H54 (cell line): ENCODE measurements at regions not wholly inside any gene's neighbourhood (a gene's known extent, or its start where the extent isn't known, plus 50 kb on each side); places are given as distances from the start of the nearest gene placed in this dataset.
"Not testable (repeated sequence)": the region's sequence is repeated elsewhere in the genome, so short reads cannot be mapped to it uniquely, and the experiment has no call there.

Source experiments
- DNase-seq: peaks from one replicate; pipeline ENCODE4 v3.0.0; 2011; ENCODE audit warnings: low spot score, mixed read lengths; ENCODE audit not compliant: insufficient read length
- FAIRE-seq: peaks from 3 replicates; lab custom pipeline; 2011; peaks lifted over from hg19 to GRCh38; lab: Jason Lieb, UNC
- POLR2A ChIP-seq: IDR thresholded peaks from 2 replicates; pipeline ENCODE4 v1.6.1; 2011; ENCODE audit warnings: low read depth, mild to moderate bottlenecking, low read length

DNA sequence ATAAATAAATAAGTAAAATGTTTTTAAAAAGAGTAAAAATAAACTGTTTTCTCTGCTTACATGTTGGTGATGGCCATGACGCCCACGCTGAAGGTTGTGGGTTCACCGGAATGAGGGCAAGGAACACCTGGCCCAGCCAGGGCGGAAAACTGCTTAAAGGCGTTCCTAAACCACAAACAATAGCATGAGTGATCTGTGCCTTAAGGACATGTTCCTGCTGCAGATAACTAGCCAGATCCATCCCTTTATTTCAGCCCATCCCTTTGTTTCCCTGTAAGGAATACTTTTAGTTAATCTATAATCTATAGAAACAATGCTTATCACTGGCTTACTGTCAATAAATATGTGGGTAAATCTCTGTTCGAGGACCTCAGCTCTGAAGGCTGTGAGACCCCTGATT is 63.3 kb upstream of the CEP78 start:
- not testable (repeated sequence) for DNase-seq, FAIRE-seq

DNA sequence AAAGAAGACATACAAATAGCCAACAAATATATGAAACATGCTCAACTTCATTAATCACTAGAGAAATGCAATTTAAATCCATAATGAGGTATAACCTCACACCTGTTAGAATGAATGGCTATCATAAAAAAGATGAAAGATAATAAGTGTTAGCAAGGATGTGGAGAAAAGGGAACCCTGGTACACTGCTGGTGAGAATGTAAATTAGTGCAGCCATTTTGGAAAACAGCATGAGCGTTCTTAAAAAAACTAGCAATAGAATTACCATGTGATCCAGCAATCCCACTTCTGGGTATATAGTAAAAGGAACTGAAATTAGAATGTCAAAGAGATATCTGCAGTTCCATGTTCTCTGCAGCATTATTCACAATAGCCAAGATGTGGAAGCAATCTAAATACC is 64.2 kb upstream of the CEP78 start:
- no peak for TF ChIP-seq POLR2A
- peak; percentile 72 for FAIRE-seq
- DNase-seq = no peak

DNA sequence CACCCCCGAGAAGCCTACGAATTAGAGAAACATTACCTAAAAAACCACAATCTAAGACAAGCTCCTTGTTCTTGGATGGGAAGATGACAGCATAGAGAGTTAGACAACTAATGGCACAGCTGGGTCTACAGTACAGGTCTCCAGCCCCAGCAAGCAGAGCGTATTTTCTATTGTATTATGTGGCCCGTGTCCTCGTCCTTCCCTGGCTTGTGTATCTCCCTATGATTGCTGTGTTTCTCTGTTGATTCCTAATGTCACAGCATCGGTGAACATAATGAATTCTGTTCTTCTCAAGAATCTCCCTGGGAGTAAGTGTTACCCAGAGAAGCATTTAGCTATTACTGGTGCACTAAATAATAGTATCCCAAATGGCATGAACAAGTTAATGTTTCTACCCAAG is 66.8 kb upstream of the CEP78 start:
- no peak for TF ChIP-seq POLR2A
- FAIRE-seq (peak; percentile 75), DNase-seq (no peak)

DNA sequence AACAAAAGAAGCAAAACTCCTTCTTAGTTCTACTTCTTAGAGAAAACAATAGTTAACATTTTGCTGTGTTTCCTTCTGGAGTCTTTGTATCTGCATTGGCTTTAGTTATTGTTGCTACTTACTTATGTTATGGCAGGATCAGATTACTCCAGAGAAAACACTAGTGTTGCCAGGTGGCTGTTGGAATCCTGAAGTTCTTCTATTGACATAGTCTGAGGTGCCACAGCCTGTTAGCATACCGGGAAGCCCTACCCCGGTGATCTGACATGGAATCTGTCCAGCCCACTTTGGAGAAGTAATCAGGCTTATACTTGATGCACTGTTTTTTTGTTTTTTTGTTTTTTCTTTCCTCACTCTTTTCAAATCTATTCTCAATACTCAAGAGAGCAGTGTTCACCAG is 68.5 kb upstream of the CEP78 start:
- TF ChIP-seq POLR2A = no peak
- FAIRE-seq (no peak), DNase-seq (no peak)

DNA sequence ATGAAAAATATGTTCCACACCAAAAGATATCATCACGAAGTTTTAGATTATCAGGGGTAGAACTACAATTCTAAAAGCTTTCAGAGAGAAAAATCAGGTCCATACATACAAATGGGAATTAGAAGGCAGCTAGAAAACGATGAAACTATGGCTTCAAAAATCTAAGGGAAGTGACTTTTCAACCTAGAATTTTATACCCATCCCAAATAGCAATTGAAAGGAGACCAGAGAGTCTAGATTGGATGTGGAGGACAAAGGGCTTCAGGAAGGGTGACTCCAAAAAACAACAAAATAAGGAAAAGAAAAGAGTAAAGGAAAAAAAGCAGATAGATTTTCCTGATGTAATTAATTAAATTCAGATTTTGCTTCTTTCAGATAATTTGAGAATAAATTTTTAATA is 72.0 kb upstream of the CEP78 start:
- TF ChIP-seq POLR2A = no peak
- FAIRE-seq = peak; percentile 6
- no peak for DNase-seq

DNA sequence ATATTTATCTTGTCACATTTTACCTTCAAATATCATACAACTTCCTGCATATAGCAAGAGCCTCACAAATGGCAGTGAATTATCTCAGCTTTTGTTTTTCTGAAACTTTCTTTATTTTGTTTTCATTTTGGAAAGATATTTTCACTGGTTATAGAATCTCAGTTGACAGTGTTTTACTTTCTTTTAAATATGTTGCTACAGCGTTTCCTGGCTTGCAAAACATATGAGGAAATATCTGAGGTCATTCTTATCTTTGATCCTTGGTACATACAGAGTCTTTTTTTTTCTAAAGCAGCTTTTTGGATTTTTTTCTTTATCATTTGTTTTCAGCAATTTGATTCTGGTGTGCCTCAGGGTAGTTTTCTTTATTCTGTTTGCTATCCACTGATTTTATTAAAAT is 77.6 kb upstream of the CEP78 start:
- FAIRE-seq (peak; percentile 30), DNase-seq (no peak)
- no peak for TF ChIP-seq POLR2A

DNA sequence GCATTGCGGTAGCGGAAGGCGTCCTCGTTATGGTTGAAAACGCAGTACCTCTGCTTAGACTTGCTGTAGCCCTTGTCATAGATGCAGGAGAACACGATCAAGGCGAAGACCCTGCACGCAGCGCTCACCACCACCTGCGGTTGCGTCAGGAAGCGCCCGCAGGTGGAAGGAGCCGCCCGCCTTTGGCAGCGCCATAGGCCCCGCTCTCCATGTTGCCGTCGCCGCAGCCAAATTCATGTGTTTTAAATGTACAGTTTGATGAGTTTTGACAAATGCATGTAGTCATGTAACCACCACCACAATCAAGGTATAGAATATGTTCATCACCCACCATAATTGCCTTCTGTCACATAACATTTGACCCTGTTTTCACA is 84.9 kb upstream of the CEP78 start:
- FAIRE-seq = no peak
- no peak for DNase-seq
- TF ChIP-seq POLR2A = no peak

DNA sequence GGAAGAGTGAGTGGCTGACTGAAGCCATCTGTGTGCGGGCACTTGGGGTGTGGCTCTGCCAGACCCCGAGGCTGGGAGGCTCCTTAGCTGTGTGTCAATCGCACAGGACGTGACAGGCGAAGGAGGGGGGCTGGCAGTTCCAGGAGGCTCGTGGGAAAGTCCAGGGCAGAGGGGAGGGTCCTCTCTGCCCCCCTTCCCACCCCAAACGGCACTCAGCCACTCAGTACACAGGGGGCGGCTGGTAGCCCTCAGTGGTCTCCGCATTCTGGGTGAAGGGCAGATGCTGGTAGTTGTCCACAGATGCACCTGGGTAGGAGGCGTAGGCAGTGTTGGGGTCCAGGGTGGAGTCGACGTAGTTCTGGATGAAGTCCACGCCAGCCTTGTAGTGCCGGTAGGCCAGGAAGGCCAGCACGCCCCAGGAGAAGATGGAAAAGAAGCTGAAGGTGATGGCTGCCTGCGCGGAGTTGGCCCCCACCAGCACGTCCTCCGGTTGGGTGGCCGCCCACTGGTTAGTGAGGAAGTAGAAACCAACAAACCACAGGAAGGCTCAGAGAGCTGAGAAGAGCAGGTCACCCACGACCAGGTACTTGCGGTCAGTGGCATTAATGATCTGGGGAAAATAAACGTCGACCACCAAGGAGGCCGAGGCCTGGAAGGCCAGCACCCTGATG is 85.4 kb upstream of the CEP78 start:
- TF ChIP-seq POLR2A = no peak
- FAIRE-seq (no peak), DNase-seq (no peak)

DNA sequence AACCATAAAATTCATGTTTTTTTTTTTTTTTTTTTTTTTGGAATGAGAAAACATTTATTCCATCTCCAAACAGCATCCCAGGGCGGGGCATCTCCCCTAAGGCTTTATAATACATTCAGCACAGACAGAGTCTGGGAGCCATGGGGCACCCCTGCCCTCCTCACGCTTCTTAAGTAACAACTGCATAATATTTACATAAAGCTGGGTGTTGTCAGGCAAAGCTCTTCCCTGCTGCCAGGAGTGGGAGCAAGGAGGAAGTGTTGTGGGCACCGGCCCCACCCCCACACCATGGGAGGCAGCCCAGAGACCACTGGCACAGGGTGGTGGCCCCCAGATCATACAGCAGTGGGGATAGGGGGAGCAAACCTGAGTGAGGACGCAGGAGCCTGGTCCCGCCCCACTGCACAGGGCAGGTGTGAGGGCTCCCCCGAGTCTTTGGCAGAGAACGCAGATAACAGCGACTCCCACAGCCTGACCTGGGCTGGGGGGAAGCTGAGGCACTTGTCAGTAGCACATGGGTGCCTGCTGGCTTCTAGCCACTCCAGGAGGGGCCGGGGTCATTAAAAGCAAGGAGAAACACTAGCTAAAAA is 86.1 kb upstream of the CEP78 start:
- FAIRE-seq (no peak), DNase-seq (no peak)
- TF ChIP-seq POLR2A = no peak

DNA sequence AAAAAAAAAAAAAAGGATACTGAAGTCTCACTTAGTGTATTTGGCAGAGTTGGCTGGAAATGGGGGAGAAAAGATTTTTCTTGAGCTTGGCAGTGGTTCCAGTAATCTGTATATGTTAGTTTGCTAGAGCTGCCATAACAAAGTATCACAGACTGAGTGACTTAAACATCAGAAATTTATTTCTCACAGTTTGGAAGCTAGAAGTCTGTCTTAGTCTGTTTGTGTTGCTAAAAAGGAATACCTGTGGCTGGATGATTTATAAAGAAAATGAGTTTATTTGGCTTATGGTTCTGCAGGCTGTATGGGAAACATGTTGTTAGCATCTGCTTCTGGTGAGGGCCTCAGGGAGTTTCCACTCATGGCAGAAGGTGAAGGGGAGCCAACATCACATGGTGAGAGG is 89.6 kb upstream of the CEP78 start:
- no peak for FAIRE-seq
- no peak for TF ChIP-seq POLR2A

DNA sequence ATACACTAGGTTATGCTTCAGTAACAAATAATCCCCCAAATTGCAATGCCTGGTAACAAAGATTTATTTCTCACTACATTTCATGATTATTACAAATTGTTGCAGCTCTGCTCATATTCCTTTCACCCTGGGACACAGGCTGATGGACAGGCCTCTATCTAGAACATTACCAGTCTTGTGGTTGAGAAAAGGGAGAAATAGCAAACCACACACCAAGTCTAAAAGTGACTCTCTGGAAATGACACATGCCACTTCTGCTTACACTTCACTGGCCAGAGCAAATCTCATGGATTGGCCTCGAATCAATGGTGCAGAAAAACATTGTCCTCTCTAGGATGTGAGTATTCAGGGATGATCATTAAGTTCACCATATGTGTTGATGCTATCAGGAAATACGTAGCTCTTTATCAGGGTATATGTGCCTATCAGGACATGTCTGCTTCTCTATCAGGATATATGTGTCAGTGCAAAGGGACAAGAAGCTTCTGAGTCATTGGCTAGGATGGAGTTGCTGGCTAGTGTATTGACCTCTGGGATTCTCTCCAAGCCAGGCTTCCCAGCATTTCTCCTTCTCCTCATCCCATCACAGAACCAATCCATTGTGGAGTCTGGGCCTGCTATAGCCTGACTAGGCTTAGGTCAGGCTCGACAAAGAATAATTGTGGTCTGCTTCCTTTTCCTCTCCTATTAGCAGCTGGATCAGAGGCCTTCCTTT is 91.1 kb upstream of the CEP78 start:
- no peak for TF ChIP-seq POLR2A
- DNase-seq = no peak
- FAIRE-seq = no peak

More for the DNA sequence above, 89.6 kb upstream of the CEP78 start:
- DNase-seq = no peak

DNA sequence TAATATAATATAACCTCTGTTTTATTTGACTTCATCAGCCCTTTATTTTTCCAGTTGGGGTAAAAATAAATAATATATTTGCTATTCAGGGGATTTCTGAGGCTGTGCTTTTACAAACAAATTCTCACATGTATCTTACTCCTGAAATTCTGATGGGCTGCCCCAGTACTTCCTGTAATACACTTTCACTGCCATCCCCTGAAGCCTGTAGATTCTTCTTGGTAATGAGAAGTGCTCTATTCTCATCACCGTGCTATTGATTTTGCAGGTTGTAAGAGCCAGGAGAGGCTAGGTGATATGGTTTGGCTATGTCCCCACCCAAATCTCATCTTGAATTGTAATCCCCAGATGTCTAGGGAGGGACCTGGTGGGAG is 91.9 kb upstream of the CEP78 start:
- DNase-seq = no peak
- no peak for TF ChIP-seq POLR2A
- no peak for FAIRE-seq

DNA sequence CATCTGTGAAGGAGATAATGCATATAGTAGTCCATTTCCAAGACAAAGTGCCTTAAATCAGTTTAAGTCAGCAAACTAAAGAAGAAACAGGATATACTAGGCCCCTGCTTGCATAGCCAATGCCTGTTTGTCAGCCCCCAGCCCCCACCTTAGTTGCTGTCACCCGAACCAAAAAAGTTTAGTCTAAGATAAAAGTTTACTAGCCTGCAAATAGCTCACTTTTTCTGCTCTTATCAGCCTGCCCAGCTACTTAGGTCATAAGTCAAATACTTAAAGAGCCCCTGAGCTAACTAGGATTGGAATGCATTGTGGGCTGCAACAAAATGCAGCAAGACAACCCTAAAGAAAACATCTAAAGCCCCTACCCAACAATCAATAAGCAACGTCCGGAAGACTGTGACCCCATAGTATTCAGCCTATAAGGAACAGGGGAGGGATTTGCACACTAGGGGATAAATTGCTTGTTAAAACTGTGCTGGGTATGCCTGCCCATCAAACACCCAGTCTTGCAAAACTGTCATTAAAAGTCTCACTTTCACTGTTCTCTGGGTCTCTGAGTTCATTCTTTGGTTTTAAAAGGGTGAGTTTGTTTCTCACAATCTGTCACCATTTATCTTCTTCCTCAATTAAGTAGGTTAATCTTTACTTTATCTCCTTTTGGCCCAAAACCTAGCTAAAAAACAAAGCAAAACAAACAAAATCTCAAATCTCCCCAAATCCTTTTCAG is 92.4 kb upstream of the CEP78 start:
- DNase-seq (no peak), FAIRE-seq (no peak)
- TF ChIP-seq POLR2A = no peak

DNA sequence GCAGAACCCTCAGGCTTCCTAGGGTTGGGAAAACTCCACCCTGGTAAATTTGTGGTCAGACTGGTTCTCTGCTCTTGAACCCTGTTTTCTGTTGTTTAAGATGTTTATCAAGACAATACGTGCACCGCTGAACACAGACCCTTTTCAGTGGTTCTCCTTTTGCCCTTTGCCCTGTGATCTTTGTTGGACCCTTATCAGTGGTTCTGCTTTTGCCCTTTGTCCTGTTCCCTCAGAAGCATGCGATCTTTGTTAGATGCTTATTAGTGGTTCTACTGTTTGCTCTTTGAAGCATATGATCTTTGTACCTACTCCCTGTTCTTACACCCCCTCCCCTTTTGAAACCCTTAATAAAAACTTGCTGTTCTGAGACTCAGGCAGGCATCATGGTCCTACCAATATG is 93.6 kb upstream of the CEP78 start:
- not testable (repeated sequence) for FAIRE-seq

More for the DNA sequence above, 93.6 kb upstream of the CEP78 start:
- DNase-seq = not testable (repeated sequence)
